HG03196 (cell line): ENCODE measurements at regions not wholly inside any gene's neighbourhood (a gene's known extent, or its start where the extent isn't known, plus 50 kb on each side); places are given as distances from the start of the nearest gene placed in this dataset.

Experiments used
- ATAC-seq: cut with Tn5 transposase; IDR thresholded peaks from one replicate; pipeline ENCODE4 v1.9.1; 2021; ENCODE audit not compliant: unreplicated experiment

- ATAC-seq = no peak
Measured at GRCh38 chr5:173780235-173781234, 107.6 kb upstream of the CPEB4 start.

DNA sequence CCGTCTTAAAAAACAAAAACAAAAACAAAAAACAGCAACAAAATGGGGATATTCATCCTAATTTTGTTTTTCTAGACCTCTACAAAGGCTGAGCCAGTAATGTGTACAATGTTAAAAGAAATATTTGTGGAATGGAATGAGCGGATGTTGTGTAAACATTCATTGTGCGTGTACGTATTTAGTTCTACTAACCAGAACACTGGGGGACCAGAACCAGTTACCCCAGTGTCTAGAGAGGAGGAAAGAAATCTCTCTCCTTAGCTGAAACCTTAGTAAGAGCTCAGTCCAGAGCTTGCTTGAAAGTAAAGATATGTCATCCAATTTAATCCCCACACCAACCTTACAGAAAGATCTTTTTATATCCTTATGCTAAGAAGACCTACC lies 106.7 kb upstream of the CPEB4 start:
- ATAC-seq = no peak

DNA sequence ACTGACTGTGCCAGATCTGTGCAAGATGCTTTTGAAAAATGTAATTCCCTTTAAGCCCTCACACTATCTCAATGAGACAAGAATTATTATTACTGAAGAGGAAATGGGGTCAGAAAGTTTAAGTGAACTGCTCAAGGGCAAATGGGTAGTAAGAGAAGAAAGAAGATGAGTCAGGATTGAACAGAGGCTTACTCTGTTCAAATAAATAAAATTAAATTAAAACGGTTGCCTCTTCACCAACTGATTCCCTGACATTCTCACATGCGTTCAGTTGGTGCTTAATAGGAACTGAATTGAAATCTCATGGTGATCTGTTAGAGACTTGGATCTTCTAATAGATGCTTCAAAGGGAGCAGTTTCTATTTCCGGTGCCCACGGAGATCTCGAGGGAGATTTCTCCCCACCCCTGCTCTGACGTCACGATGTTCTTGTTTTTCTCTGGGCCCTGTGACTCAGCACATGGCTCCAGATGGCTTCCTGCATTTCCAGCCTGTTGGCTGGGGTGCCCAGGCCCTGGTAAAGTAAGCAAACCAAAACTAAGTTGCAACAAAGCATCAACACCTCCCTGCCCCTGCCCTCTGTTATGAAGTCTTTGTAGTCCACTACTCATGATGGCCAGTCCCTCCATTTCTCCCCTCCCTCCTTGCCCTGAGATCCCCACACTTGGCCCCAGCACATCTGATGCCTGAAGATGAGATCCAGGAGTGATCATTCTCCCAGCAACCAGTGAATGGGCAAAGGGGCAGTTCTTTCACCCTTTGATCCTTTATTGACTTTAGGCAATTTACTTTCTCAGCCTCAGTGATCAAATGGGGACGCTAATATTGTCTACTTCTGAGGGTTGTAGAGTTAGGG lies 106.1 kb upstream of the CPEB4 start:
- no peak for ATAC-seq

DNA sequence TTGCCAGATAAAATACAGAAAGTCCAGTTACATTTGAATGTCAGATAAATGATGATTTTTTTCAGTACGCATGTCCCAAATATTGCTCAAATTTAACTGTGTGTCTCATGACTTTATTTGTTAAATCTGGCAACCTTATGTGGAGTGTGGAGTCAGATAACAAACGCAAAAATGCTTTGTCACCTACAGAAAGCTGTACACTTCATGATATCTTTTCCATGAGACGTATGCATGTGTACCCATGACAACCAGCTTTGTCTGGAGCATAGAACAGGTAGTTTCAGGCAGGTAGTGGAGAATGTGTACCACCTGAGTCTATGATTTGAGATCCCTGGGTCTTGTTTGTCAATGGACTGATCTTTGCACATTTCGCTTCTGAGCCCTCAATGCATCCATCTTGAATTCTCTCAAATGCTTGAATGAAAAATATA lies 105.5 kb upstream of the CPEB4 start:
- ATAC-seq = no peak

GRCh38 chr5:173783371-173783770 lies 104.8 kb upstream of the CPEB4 start:
- no peak for ATAC-seq

GRCh38 chr5:173785400-173785799 lies 102.7 kb upstream of the CPEB4 start:
- ATAC-seq = no peak

DNA sequence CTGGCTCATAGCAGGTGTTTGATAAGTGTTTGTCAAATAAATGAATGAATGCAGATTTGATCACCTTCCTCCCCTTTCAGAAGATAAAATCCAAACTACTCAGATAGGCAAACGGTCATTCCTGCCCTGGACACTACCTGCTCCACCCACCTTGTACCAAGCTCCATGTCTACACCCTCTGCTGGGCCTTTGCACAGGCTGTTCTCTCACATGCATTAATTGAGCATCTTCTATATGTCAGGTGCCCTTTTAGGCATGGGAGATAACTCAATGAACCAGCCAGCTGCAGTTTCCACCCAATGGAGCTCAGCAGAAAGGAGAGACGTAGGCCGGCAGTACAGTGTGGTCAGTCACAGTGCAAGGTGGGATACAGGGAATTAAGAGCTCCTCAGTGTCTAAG lies 102.3 kb upstream of the CPEB4 start:
- no peak for ATAC-seq

DNA sequence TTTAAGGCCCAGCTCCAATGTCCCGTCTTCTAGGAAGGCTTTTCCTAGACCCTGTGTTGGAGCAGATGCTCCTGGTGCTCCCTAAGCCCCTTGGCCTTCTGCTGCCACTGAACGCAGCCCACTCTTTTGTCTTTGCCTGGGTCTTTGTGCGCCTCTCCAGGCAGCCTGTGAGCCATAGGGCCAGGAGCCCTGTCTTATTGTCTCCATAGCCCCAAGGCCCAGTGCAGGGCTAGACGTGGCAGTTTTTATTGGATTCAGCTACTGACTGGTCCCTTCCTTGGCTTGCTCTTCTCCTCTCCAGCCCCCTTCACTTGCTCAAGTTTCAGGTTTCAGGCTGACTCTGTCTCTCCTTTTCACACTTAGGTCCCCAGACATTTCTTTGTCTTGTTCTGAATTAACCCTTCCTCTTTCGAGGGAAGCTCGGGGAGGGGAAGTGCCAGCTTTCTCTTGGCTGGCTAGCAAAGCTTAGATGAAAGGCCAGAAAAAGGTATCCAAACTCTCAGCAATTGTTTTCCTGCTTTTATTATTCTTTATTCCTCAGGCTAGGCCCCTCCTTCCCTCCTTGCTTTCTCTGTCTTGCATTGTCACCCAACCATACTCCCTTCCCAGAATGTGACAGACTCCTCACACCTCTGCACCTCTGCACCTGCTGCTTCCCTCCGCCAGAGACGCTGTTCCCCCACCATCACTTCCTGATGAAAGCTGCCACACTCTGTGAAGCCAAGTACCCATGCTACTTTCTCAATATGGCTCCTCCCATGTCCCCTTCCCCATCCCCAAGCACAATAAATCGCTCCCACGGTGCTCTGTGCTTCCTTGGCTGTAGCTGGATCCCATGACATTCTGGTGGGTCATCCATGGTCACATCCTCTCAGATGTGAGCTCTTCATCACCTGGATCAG lies 101.6 kb upstream of the CPEB4 start:
- ATAC-seq = peak; percentile 52

DNA sequence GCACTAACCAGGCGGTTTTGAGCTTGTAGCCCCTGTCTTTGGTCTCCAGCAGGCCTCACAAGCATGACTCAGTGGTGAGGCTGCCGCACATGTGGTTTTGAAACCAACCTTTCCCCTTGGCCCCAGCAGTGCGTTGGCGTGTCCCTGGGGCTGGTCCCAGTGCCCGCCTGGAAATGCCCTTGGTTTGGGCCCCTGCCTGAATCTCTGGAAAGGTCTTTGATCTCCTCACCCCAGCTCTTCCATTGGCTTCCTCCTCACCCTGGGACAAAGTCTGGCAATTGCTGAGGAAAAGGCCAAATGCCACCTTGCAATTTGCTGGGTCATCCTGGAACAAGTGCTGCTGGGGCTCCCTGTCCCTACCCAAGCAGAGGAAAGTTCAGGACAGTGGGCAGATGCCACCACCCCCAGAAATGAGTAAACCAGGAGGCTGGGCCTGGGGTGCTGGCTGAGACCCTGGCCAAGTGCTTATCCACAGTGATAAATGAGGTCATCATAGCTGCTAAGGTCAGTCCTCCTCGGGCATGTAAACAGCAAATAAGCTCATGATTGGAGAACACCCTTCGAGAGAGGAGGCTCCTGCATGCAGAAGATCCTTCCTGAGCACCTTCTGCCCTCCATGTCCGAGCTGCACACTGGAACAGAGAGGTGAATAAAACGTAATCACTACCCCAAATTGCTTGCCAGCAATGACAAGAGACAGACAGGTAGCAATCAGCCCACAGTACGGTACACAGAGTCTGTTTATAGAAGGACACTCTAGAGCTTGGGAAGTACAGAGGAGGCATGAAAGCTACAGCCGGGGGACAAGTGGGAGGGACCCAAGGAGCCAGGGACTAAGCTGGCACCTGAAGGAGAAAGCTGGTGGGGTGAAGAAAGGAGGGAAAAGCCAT lies 98.9 kb upstream of the CPEB4 start:
- no peak for ATAC-seq

DNA sequence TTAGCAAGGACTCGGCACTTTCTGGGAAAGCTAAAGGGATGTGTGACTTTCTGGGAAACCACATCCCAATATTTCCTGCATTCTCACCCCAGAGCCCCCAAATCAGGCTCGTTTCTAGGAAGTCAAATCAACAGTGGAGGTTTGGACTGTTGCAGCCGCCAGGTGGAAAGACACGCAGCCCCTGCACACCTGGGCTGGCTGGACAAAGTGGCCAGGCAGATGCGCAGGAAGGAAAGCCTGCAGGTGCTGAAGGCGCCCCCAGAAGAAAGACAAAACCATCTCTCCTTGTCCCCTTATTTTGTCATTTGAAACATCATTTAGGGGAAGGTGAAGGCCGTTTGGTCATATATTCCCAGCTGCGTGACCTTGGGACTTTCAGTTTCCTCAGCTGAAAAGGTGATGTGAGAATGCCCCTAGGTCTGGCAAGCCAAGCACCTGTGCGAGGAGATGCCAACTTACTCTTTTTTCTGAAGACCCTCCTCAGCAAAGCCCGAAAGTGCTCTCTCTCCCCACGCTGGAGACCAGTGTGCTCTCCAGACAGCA lies 97.9 kb upstream of the CPEB4 start:
- no peak for ATAC-seq

GRCh38 chr5:173790836-173791546 lies 97.2 kb upstream of the CPEB4 start:
- no peak for ATAC-seq

GRCh38 chr5:173791878-173792277 lies 96.3 kb upstream of the CPEB4 start:
- no peak for ATAC-seq

DNA sequence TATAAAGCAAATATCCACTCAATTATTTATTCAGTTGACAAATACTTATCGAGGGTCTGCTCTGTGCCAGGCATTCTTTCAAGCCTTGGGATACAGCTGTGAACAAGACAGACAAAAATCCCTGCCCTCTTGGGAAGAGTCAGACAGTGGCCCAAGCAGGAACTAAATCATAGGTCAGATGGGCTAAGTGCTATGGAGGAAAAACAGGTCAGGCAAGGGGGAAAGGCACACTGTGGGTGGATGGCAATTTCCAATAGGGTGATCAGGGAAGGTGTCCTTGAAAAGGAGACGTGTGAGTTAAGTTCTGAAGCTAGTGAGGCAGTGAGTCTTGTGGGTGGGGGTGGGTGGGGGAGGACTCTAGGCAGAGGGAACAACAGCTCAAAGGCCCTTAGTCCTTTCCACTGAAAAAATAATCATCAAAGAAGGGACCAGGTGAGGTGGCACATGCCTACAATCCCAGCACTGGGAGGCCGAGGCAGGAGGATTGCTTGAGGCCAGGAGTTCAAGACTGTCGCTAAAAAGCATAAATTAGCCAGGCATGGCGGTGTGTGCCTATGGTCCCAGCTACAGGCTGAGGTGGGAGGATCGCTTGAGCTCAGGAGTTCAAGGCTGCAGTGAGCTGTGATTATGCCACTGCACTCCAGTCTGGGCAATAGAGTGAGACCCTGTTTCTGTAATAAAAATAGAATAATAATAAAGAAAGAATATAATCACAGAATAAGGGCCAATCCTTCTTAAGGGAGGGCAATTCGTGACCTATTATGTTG lies 95.2 kb upstream of the CPEB4 start:
- ATAC-seq = no peak

DNA sequence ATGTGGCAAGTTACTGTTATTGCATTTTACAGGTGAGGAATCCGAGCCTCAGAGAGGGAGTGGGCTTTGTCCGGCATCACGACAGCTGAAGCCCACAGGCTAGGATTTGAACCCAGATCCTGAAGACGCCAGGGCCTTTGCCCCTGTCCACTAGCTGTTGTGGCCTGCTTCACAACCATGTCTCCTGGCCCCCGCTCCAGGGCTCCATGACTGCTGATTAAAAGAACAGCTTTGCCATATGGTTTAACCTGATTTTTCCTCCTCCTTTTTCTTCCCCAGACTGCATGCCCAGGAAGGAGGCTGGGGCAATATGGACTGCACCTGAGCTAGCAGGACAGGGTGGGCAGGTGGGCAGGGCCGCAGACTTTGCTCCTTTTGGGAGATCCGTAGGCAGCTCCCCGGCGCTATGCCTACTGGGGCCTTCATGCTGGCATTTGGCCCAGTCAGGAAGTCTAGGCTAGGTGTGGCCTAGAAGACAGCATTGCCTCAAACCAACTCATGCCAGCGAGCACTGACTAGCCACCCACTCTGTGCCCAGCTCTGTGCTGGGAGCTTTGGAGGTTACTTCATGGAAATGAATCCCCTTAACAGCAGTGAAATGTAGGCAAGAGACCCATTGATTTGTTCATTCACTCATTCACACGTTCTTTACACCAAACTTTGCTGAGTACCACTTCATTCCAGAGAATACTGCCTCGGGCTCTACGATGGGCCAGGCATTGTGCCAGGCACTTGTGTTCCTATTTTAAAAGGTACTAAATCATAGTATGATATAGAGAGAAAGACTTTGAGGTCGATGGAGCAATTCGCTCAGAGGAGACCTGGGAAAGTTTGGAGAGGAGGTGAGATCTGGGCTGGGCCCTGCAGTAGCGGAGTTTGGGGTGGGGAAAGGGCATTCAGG lies 94.3 kb upstream of the CPEB4 start:
- no peak for ATAC-seq

DNA sequence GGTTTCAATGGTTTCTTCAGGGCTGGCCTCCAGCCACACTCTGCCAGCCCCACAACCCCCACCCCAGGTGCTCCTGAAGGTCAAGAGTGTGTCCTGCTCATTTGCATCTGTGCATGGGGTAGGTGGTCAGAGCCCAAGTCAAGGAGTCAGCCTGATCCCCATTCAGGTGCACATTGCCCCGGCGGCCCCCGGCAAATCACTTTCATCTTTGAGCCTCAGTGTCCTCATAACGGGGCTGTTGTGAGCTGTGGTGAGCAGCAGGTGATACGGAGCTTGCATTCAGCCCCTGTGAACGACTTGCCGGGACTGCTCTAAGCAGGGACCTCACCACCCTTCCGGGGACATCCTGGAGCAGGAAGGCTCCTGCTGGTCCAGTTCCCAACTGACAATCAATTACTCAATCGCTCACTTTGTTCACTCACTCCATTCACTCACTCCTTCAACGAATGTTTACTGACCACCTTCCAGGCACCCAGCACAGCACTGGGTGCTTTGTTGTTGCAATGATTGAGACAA lies 93.2 kb upstream of the CPEB4 start:
- no peak for ATAC-seq

DNA sequence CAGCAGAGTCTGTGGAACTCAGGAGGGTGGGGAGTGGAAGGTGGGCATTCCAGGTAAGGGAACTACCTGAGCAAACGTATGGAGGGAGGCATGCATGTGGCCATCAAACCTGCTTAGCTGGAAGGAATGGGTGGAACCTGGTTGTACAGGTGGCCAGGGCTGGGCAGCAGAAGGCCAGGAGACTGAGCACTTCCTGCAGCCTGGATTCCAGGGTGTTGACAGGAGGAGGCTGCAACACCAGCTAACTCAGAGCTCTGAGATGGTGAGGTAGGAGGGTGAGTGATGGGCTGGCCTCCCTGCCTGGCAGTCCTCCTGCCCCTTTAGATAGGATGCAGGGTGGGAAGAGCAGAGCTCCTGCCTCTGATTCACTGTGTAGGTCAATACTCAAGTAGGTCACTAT lies 92.5 kb upstream of the CPEB4 start:
- no peak for ATAC-seq
